ENCODE measurements at regions not wholly inside any gene's neighbourhood (a gene's known extent, or its start where the extent isn't known, plus 50 kb on each side); places are given as distances from the start of the nearest gene placed in this dataset.

DNA sequence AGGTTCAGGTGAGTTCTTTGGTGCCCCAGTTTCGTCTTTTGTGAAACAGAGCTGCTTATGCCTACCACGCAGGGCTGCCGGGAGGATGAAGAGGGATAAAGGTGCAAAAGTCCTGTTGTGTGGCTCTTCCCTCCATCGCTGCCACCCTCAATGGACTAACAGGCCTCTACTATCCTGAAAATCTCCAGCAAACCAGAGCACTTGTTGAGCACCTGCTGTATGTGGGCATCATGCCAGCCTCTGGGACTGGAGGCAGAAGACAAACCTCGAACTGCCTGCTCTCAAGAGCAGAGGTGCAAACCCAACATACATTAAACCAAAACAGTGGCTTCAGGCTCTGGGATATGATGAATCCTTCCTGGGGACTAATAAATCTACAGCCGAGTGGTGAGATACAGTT, 174.1 kb downstream of the ACTL8 start:
- Histone ChIP-seq H3K27me3 (ENCODE audit: insufficient read depth, low read length) (no peaks in the 10 kb centered on the region), H2AFZ (ENCODE audit: low read length) (no peak overlapping the region), H3K36me3 (ENCODE audit: insufficient read depth, low read length) (no peaks in the 10 kb centered on the region), H3F3A (ENCODE audit: insufficient read depth, low read length) (no peaks in the 10 kb centered on the region), H3K79me2 (ENCODE audit: insufficient read depth, low read length) (no peaks in the 10 kb centered on the region), H4K20me1 (ENCODE audit: insufficient read depth, low read length) (no peaks in the 10 kb centered on the region), H3K9ac (ENCODE audit: low read length) (no peak overlapping the region), H3K9me3 (ENCODE audit: low read length) (no peaks in the 10 kb centered on the region), H3K4me1 (ENCODE audit: insufficient read depth, low read length, severe bottlenecking) (no peaks in the 10 kb centered on the region), H3K27ac (ENCODE audit: low read depth, low read length, poor library complexity, severe bottlenecking) (no peak overlapping the region), H3K4me3 (ENCODE audit: low read depth, low read length, poor library complexity, severe bottlenecking) (no peak overlapping the region), H3K9me2 (ENCODE audit: low read depth, low read length) (no peaks in the 10 kb centered on the region), H3K4me2 (ENCODE audit: low read length) (no peak overlapping the region)
- TF ChIP-seq, protein P1, sequence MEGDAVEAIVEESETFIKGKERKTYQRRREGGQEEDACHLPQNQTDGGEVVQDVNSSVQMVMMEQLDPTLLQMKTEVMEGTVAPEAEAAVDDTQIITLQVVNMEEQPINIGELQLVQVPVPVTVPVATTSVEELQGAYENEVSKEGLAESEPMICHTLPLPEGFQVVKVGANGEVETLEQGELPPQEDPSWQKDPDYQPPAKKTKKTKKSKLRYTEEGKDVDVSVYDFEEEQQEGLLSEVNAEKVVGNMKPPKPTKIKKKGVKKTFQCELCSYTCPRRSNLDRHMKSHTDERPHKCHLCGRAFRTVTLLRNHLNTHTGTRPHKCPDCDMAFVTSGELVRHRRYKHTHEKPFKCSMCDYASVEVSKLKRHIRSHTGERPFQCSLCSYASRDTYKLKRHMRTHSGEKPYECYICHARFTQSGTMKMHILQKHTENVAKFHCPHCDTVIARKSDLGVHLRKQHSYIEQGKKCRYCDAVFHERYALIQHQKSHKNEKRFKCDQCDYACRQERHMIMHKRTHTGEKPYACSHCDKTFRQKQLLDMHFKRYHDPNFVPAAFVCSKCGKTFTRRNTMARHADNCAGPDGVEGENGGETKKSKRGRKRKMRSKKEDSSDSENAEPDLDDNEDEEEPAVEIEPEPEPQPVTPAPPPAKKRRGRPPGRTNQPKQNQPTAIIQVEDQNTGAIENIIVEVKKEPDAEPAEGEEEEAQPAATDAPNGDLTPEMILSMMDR (IDR thresholded peaks at IDR 0.05; ENCODE audit: low read length) = no peak
- TF ChIP-seq EZH2 (IDR thresholded peaks at IDR 0.05; ENCODE audit: borderline replicate concordance, low read length) = no peak

DNA sequence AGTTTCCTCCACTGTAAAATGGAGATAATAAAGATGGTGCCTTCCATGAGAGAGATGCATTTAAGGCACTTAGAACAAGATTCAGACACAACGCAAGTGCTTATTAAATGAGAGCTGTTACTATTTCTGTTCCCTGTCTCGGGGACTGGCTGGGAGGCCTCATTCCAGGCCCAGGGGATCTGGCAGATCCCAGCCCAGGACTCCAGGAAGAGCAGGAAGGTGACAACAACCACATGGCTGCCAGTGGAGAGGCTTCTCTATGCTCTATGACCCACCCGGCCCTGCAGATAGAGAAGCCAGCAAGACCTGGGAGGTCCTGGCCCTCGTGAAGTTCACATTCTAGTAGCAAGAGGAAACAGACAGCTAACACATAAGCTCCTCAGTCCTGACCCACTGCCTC, 175.5 kb downstream of the ACTL8 start:
- Histone ChIP-seq H3K9ac (ENCODE audit: low read length) (no peak overlapping the region), H2AFZ (ENCODE audit: low read length) (no peak overlapping the region), H4K20me1 (ENCODE audit: insufficient read depth, low read length) (no peaks in the 10 kb centered on the region), H3K9me2 (ENCODE audit: low read depth, low read length) (no peaks in the 10 kb centered on the region), H3K4me2 (ENCODE audit: low read length) (no peak overlapping the region), H3K27me3 (ENCODE audit: insufficient read depth, low read length) (no peaks in the 10 kb centered on the region), H3K9me3 (ENCODE audit: low read length) (no peaks in the 10 kb centered on the region), H3K36me3 (ENCODE audit: insufficient read depth, low read length) (no peaks in the 10 kb centered on the region), H3K27ac (ENCODE audit: low read depth, low read length, poor library complexity, severe bottlenecking) (no peak overlapping the region), H3K4me1 (ENCODE audit: insufficient read depth, low read length, severe bottlenecking) (no peaks in the 10 kb centered on the region), H3K4me3 (ENCODE audit: low read depth, low read length, poor library complexity, severe bottlenecking) (no peak overlapping the region), H3K79me2 (ENCODE audit: insufficient read depth, low read length) (no peaks in the 10 kb centered on the region), H3F3A (ENCODE audit: insufficient read depth, low read length) (no peaks in the 10 kb centered on the region)
- TF ChIP-seq, protein P1 (IDR thresholded peaks at IDR 0.05; ENCODE audit: low read length) = no peak
- no peak for TF ChIP-seq EZH2 (IDR thresholded peaks at IDR 0.05; ENCODE audit: borderline replicate concordance, low read length)

DNA sequence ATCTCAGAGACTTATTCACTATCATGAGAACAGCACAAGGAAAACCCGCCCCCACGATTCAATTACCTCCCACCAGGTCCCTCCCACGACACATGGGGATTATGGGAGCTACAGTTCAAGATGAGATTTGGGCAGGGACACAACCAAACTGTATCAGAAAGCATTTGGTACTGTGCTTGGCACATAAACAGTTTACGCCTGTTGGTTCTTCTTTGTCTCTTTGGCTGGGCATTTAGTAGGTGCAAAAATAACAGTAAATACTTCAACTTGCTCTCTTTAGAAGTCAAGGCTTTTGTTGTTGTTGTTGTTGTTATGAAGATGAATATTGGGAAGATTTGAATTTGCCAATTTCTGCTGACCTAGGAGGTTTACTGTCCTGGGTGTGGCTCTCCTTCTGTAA, 175.4 kb upstream of the IGSF21 start:
- no peaks in the 10 kb centered on the region for H3K9me2 ChIP-seq (ENCODE audit: low read depth, low read length)
- no peaks in the 10 kb centered on the region for H3K9me3 ChIP-seq (ENCODE audit: low read length)
- no peak for TF ChIP-seq EZH2 (IDR thresholded peaks at IDR 0.05; ENCODE audit: borderline replicate concordance, low read length)
- TF ChIP-seq, protein P1 (IDR thresholded peaks at IDR 0.05; ENCODE audit: low read length) = no peak
- no peaks in the 10 kb centered on the region for H3K79me2 ChIP-seq (ENCODE audit: insufficient read depth, low read length)
- no peak overlapping the region for H3K27ac ChIP-seq (ENCODE audit: low read depth, low read length, poor library complexity, severe bottlenecking)
- no peak overlapping the region for H3K4me2 ChIP-seq (ENCODE audit: low read length)
- H2AFZ ChIP-seq (ENCODE audit: low read length) = no peak overlapping the region
- H3K9ac ChIP-seq (ENCODE audit: low read length) = no peak overlapping the region
- no peaks in the 10 kb centered on the region for H4K20me1 ChIP-seq (ENCODE audit: insufficient read depth, low read length)
- no peaks in the 10 kb centered on the region for H3K36me3 ChIP-seq (ENCODE audit: insufficient read depth, low read length)
- H3K4me3 ChIP-seq (ENCODE audit: low read depth, low read length, poor library complexity, severe bottlenecking) = no peak overlapping the region
- H3F3A ChIP-seq (ENCODE audit: insufficient read depth, low read length) = no peaks in the 10 kb centered on the region
- no peaks in the 10 kb centered on the region for H3K4me1 ChIP-seq (ENCODE audit: insufficient read depth, low read length, severe bottlenecking)
- H3K27me3 ChIP-seq (ENCODE audit: insufficient read depth, low read length) = no peaks in the 10 kb centered on the region

Measured in OCI-LY1 (cell line).